ENCODE measurements at regions not wholly inside any gene's neighbourhood (a gene's known extent, or its start where the extent isn't known, plus 50 kb on each side); places are given as distances from the start of the nearest gene placed in this dataset.

- H3K4me3 Mint-ChIP-seq = no peak overlapping the region
- no peak overlapping the region for H3K27ac ChIP-seq (ENCODE audit: insufficient read length, low read depth, low read length)
- H3K9me3 ChIP-seq (ENCODE audit: control insufficient read depth, low read depth, low read length) = no peaks in the 10 kb centered on the region
- no peak overlapping the region for H3K4ac ChIP-seq (ENCODE audit: low read depth, low read length)
- DNase-seq = no peak
- H2BK12ac ChIP-seq (ENCODE audit: insufficient read length, low read depth, low read length) = no peak overlapping the region
- no peak overlapping the region for H4K91ac ChIP-seq (ENCODE audit: insufficient read length, low read depth, low read length)
- H3K23ac ChIP-seq (ENCODE audit: insufficient read length, low read depth, low read length) = no peak overlapping the region
- WGBS (ENCODE audit: extremely low coverage, insufficient read length, low lambda C conversion rate) = no CpG with 5 or more reads among the region's 3 CpGs
- no peaks in the 10 kb centered on the region for H3K79me1 ChIP-seq (ENCODE audit: insufficient read depth, low read depth, low read length, poor library complexity, severe bottlenecking)
- no peak overlapping the region for H3K27ac Mint-ChIP-seq
- no peaks in the 10 kb centered on the region for H3K79me2 ChIP-seq (ENCODE audit: insufficient read depth, low read length)
- no peak overlapping the region for H2BK20ac ChIP-seq (ENCODE audit: low read depth, low read length, poor library complexity, severe bottlenecking)
- H2BK15ac ChIP-seq (ENCODE audit: low read depth, low read length) = no peak overlapping the region
- no peak overlapping the region for H3K4me2 ChIP-seq (ENCODE audit: insufficient read depth, insufficient read length, low read length)
- peaks cover 0 to 6% of the 10 kb centered on the region in 2 experiments; a peak in 2 of 4 replicates for H3K4me1 Mint-ChIP-seq
- H3K4me1 ChIP-seq (ENCODE audit: insufficient read depth, low read length) = no peaks in the 10 kb centered on the region
- no peak overlapping the region for H4K8ac ChIP-seq (replicated peaks; ENCODE audit: insufficient read length, low read depth, low read length)
- TF ChIP-seq, protein P1, sequence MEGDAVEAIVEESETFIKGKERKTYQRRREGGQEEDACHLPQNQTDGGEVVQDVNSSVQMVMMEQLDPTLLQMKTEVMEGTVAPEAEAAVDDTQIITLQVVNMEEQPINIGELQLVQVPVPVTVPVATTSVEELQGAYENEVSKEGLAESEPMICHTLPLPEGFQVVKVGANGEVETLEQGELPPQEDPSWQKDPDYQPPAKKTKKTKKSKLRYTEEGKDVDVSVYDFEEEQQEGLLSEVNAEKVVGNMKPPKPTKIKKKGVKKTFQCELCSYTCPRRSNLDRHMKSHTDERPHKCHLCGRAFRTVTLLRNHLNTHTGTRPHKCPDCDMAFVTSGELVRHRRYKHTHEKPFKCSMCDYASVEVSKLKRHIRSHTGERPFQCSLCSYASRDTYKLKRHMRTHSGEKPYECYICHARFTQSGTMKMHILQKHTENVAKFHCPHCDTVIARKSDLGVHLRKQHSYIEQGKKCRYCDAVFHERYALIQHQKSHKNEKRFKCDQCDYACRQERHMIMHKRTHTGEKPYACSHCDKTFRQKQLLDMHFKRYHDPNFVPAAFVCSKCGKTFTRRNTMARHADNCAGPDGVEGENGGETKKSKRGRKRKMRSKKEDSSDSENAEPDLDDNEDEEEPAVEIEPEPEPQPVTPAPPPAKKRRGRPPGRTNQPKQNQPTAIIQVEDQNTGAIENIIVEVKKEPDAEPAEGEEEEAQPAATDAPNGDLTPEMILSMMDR (conservative IDR thresholded peaks at IDR 0.05) = no peak
- H3K27me3 Mint-ChIP-seq (ENCODE audit: low read depth) = peaks cover 26% of the 10 kb centered on the region
- no peak overlapping the region for H4K5ac ChIP-seq (ENCODE audit: insufficient read length, low read depth, low read length)
- H3T11ph ChIP-seq (ENCODE audit: low read length) = no peak overlapping the region
- H2BK120ac ChIP-seq (ENCODE audit: low read depth, low read length, poor library complexity, severe bottlenecking) = no peak overlapping the region
- H3K23me2 ChIP-seq (ENCODE audit: insufficient read length, low read depth, low read length, poor library complexity, severe bottlenecking) = no peaks in the 10 kb centered on the region
- H3K18ac ChIP-seq (ENCODE audit: insufficient read length, low read depth, low read length) = no peak overlapping the region
- H2AK5ac ChIP-seq (ENCODE audit: insufficient read length, low read length) = no peak overlapping the region
- no peaks in the 10 kb centered on the region; a peak in 1 of 5 replicates for H3K9me3 Mint-ChIP-seq
- no peaks in the 10 kb centered on the region for H3K27me3 ChIP-seq (ENCODE audit: insufficient read depth, low read length)
- no peak overlapping the region for H2AFZ ChIP-seq (ENCODE audit: low read length)
- H3K36me3 Mint-ChIP-seq (ENCODE audit: insufficient read depth in 1 of 3, low read depth in 3 of 3) = no peaks in the 10 kb centered on the region
- H3K56ac ChIP-seq (ENCODE audit: insufficient read length, low read depth, low read length) = no peak overlapping the region
- no peak overlapping the region for H2BK5ac ChIP-seq (ENCODE audit: insufficient read length, low read length)
- no peak overlapping the region for H3K14ac ChIP-seq (ENCODE audit: insufficient read depth, low read length)
- H4K20me1 ChIP-seq (ENCODE audit: control insufficient read depth, insufficient read depth, insufficient read length) = no peaks in the 10 kb centered on the region
- H3K9ac ChIP-seq (ENCODE audit: extremely low read depth, insufficient read length, low read length) = no peak overlapping the region
Observed at GRCh38 chr11:45537614-45538013, 127.8 kb downstream of the CHST1 start.

Data from H9 (cell line).